HG03103 (cell line): ENCODE measurements at regions not wholly inside any gene's neighbourhood (a gene's known extent, or its start where the extent isn't known, plus 50 kb on each side); places are given as distances from the start of the nearest gene placed in this dataset.
"Not testable (repeated sequence)": the region's sequence is repeated elsewhere in the genome, so short reads cannot be mapped to it uniquely, and the experiment has no call there.

Experiments
- ATAC-seq: cut with Tn5 transposase; IDR thresholded peaks from one replicate; pipeline ENCODE4 v1.9.1; 2021; ENCODE audit warnings: low read depth; ENCODE audit not compliant: unreplicated experiment

DNA sequence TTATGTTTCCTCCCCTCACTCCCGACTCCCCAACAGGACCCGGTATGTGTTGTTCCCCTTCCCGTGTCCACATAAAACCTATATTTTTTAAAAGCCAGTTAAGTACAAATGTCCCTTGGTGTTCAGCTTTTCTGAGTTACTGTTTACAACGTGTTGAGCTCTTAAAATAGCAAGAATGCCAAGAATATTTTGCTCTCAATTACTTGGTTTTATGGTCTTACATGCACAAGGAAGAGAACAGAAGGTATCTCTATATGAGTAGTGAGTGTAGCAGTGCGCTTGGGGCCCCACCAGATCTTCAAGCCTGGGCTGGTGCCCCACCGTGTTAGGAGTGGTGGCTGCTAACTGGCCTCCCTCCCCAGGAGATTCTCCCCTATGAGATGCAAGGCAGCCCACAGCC is 75.3 kb downstream of the RIN2 start:
- no peak for ATAC-seq

DNA sequence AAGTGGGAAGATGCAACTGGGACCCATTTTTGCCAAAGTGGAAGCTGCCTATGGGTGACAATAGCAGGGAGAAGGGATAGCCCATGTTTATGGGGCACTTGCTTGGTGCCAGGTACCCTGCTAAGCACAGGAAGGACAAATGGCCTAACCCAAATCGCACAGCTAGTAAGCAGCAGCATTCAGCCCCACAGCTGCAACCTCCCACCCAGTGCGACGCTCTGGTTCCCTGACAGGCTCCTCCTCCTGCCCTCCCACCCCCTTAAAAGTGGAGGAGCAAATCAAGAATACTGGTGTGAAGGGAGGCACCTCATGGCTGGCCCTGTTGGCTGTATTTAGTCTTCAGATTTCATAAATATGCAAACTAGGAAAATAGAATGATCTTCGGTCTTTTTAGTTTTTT is 76.2 kb downstream of the RIN2 start:
- no peak for ATAC-seq

DNA sequence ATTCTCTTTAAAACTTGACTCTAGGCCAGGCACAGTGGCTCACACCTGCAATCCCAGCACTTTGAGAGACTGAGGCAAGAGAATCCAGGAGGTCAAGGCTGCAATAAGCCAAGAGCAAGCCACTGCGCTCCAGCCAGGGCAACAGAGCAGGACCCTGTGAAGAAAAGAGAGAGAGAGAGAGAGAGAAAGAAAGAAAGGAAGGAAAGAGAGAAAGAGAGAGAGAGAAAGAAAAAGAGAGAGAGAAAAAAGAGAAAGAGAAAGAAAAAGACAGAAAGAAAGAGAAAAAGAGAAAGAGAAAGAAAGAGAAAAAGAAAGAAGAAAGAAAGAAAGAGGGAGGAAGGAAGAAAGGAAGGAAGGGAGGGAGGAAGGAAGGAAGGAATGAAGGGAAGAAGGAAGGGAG is 76.7 kb downstream of the RIN2 start:
- no peak for ATAC-seq

DNA sequence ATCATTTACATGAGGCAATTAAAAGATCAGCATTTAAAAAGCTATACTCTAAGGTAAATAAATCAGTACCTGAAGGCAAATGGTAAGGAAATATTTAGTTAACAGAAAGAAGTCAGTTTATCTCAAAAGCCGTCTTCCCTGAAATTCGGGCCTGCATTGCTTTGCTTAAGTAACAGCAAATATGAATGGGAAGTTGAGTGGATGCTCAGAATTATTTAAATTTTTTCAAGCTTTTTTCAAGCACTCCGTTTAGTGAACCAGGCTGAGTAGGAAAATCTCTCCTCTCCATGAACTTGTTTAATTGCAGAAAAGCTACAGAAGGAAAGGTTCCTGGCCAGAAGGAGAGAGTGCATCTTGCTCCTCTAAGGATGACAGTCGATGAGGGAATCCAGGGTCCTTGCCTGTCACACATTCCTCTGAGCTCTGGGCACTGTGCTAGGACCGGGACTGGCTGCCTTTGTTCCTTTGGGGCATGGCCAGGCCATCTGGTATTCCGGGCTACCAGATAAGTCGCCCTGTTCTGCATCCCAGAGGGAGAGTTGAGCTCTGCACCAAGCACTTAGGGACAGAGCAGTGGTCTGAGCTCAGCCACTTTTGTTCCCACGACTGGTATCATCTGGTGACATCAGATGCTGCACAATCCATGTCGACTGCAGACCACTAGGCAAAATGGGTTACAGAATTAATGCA is 77.6 kb downstream of the RIN2 start:
- ATAC-seq, result no peak

DNA sequence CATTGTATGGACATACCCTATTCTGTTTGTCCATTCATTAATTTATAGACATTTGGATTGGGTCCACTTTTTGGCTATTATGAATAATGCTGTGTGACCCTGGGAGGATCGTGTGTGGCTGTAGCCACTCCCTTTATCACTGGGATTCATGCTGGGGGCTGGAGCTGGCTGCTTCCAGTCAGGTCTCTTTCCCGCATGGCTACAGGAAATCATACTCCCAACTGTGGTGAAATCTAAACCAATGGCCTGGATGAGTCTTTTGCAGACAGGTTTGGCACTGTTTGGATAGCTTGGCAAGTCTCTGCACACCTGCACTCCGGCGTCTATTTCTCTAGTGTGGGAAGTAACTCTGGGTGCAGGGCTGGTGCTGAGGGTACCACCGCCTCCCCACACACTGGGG is 80.4 kb downstream of the RIN2 start:
- no peak for ATAC-seq

DNA sequence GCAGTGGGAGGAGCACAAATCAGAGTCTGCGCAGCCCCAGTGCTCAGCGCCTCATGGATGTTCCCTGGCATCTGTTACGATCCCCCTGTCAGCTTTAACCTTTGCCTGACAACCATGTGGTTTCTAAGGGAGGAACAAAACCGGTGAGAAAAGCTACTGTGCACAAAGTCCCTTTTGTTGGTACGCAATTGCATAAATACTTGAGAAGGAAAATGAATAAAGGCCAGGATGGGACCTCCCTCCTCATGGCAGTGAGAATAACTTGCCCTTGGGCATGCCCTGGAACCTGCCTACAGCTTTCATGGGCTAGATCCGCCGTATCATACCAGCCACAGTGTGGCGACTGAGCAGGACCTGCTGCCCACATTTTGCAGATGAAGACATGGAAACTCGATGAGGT is 81.0 kb downstream of the RIN2 start:
- ATAC-seq, result no peak

DNA sequence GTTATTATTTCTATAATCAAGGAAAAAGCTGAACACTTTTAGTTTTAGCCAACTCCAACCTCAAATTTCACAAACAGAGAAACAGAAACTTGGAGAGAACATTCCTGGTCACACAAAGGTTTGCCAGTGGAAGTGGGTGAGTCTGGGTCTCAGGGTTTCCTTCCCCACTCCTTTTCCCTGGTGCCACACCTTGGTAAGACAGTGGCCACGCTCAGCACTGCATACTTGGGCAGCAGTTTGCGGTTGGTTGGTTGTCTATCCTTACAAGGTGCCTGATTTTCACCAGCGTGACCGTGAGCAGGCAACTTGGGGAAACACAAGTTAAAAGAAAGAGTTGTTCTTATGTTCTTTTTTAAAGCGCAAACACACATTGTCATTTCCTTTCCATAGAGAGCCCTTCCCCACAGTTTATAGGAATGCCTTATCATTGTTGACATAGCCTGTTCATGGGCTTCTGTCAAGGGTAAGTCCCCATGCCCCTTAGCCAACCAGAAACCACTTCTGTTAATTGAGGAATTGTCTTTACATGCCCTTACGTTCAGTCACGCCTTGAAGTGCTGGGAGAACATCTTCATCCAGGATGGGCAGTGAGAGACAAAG is 82.2 kb downstream of the RIN2 start:
- no peak for ATAC-seq

DNA sequence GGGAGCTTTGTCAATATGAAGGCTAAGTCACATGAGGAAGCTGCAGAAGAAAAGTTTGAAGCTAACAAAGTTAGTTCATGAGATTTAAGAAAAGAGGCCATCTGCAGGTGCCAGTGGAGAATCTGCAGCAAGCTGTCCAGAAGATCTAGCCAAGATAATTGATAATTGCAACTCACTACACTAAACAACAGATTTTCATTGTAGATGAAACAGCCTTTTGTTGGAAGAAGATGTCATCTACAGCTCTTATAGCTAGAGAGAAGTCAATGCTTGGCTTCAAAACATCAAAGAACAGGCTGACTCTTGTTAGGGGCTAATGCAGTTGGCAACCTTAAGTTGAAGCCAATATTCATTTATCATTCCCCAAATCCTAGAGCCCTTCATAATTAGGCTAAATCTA is 83.7 kb downstream of the RIN2 start:
- no peak for ATAC-seq

DNA sequence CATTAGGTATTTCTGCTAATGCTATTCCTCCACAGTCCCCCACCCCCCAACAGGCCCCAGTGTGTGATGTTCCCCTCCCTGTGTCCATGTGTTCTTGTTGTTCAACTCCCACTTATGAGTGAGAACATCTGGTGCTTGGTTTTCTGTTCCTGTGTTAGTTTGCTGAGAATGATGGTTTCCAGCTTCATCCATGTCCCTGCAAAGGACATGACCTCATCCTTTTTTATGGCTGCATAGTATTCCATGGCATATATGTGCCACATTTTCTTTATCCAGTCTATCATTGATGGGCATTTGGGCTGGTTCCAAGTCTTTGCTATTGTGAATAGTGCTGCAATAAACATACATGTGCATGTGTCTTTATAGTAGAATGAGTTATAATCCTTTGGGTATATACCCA is 86.8 kb downstream of the RIN2 start:
- not testable (repeated sequence) for ATAC-seq

DNA sequence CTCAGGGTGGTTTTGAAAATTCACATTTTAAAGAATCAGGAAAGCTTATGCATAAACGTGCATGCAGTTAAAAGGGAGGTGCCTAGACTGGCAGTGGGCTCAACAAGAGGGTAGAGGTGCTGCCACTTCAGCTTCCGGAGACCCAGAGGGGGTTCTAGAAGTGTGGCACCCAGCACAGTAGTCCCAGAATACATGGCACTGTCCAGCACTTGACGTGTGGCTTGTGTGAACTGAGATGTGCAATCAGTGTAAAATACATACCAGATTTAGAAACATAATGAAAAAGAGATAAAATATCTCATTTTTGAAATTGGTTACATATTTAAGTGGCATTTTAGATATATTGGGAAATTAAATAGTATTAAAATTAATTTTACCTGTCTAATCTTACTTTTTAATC is 89.3 kb downstream of the RIN2 start:
- no peak for ATAC-seq

DNA sequence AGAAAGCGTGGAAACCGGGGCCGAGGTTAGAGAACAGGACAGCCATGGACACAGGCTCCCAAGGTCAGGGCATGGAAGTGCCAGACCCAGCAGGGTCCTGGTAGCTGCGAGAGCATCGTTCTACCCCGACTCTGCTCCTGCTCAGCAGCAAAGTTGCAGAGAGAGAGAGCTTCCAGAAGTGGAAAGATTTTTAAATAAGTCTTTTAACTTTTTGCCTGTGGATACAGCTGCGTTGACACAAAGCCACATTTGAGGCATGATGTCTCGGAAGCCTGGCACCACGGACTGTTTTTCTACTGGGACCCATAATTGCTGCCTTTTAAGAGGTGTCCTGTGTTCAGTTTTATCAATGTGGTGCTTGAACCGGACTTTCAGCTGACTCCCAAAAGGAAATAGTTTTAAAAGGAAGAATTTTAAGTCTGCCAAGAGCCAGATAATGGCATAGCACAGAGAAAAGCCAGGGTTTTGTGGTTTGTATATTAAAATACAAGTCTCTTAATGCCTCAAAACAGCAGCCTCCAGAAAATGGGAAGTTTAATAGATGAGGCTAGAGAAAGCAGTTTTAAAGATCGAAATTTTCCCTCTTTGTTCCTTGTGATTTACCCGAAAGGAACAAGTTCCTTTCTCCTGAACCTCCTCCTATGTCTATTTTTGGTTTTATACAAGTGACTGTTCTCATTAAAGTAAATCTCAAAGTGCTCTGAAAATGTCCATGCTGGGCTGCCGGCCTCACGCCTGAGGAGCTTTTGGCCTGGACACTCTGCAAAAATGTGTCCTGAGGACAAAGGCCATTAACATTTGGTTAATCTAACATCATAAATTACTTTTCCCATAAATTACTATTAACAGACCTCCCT is 91.5 kb downstream of the RIN2 start:
- no peak for ATAC-seq

DNA sequence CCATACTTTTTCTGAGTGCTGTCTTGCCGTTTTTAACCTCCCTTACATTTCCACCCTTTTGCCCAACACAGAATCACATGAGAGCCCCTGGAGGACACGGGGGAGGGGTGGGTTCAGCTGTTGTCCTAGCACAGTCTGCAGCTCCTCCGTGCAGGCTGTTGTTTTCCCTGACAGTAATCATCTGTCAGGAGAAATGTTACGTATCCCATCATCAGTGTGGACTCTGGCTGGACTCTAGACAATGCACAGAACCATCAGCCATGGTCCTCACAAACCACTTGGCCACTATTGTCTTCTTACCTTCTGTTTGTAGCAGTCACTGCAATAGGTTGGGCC is 92.1 kb downstream of the RIN2 start:
- no peak for ATAC-seq

DNA sequence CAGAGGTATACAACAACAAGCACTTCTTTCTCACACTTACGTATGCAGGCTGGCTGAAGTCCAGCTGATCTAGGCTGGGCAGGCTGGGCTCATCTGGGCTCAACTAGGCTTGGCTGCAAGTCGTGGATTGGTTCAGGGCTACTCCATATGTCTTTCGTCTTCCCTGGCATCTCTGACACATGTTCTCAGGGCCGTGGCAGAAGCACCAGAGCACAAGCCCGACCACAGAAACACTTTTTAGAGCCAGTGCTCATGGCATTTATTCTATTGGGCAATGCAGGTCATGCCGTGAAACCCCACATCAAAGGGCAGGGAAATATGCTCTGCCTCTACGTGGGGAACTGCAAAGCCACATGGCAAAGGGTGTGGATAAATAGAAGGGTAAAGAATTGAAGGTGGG is 93.8 kb downstream of the RIN2 start:
- ATAC-seq, result no peak

DNA sequence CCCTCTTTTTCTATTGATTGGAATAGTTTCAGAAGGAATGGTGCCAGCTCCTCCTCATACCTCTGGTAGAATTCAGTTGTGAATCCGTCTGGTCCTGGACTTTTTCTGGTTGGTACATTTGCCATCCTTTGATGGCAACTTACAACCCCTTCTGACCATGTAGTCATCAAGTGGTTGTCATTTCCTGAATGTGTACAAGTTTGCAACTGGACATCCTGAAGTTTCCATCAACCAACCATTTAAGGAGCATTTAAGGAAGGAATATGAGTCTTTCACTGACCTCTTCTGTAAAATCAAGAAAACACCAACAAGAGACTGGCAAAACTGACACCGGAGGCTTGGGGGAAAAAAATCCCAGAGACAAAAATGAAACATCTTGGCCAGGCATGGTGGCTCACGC is 97.4 kb downstream of the RIN2 start:
- no peak for ATAC-seq

DNA sequence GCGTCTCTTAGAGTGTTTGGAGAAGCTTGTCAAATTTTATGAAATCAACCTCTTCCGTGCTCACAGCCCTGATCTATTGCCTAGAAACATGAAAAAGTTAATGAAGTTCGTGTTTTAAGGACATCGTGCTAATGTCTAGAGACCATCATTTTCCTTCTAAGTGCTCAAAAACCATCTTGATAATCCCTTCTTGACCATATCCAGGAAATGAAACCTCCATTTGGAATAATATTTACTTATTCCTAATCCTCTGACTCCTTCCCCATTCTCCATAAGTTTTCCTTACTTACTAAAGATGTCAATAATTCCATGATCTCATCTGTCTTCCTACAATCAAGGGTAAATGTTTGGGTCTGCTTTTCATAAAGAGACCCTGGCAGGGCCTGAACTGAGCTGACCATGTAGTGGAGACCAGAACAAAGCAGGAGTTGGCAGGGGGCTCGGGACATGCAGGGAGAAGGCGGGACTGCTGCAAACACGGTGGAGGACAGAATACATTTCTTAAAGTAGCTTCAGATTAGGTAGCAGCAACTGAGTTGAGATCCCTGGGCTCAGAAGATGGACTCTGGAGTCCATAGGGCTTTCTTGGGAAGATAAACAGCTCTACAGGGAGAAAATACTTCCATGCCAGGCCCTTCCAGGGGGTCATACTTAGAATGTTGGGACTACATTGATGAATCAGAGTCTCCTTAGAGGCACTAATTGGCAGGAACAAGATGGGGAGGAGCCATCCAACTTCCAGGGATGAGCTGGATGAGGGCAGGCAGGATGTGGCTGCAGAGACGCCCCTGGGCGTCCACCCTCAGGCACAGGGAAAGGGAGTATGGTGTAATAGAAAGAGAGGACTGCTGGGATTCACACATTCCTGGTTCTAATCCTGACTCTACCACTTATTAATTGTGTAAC is 100.7 kb downstream of the RIN2 start:
- no peak for ATAC-seq

DNA sequence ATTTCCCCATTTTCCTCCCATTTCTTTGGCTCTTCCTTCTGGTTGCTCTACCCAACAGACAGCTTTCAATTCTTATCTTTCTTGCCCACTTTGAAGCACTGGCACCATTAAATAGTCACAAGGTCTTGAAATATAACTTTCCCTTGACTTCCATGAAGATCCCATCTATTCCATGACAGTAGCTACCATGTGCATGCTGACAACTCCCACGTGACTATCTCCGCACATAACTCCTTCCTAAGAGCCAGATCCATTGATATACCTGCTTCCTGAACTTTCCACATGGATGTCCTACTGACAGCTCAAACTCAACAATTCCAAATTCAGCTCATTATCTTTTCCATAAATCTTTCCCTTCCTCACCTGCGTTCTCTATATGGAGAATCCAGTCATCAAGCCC is 101.4 kb downstream of the RIN2 start:
- no peak for ATAC-seq

DNA sequence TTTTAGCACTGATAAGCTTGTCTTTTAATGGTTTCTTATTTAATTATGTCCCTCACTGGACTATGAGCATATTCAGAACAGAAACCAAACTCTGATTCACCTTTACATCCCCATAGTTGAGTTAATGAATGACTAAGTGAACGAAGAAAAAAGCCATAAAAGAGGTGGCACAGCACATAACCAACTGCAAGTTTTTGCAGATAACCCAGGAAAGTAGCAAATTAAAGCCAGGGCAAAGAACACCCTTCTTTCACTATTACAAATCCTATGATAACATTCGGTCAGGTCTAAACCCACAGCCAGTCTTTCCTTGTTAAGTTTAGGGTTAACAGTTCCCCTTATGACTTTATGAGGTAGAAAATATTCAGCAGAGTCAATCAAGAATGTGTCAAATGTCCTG is 102.7 kb downstream of the RIN2 start:
- ATAC-seq, result no peak

DNA sequence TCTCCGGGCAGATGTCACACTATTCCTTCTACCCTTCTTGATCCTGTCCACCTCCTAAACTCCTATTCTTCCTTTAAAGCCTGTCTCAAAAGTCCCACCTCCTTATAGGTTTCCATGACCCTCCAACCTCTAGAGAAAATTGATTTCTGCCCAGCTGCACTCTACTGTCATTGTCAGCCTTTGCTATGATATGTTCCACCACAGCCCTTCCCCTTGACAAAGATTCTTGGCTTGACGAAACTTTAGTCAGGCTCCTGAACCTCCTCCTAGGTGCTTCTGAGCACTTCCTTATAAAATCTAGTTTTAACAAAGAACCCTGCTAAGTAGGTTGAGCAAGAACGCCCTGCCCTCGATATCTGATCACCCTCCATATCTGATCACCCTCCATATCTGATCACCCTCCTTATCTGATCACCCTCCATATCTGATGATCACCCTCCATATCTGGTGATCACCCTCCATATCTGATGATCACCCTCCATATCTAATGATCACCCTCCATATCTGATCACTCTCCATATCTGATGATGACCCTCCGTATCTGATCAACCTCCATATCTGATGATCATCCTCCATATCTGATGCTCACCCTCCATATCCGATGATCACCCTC is 103.2 kb downstream of the RIN2 start:
- ATAC-seq, result no peak

DNA sequence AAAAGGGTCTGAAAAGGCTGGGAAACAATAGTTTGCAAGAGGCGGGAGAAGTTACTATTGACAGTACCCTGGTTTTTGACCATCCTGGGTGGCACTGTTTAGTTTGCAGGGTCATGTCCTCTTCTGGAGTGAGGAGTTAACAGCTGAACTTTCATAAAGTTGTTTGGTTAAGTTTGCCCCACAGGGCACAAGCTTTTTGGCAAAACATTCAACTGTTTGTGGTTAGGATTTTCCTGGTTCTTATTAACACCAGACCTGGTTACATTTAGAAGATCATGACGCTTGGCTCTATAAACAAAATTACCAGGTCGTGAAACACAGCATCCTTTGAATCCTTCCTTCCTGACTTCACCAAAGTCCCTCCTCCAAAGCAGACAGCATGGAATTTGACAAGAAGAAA is 106.1 kb downstream of the RIN2 start:
- no peak for ATAC-seq

DNA sequence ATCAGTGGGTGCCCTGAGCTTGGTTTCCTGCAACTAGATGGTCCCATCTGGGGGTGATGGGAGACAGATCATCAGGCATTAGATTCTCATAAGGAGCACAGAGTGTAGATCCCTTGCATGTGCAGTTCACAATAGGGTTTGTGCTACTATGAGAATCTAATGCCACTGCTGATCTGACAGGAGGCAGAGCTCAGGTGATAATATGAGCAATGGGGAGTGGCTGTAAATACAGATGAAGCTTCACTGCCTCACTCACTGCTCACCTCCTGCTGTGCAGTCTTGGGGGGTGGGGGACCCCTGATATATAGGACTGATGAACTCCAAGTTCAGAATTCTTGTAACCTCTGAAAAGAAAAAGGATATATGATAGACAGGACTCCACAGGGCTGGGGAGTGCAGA is 108.0 kb downstream of the RIN2 start:
- ATAC-seq, result no peak

DNA sequence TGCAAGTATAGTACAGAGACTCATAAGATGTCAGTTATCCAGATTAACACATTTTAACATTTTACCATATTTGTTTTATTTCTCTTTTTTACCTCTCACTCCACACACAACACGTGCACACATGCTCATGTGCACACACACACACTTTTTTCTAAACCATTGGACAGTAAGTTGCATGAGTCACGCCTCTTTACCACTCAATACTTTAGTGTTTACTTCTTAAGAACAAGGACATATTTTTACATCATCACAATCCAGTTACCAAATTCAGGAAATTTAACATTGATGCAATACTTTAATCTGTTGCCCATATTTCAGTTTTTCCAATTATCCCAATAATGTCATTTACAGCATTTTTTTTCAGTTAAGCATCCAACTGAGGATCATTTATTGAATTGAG is 109.0 kb downstream of the RIN2 start:
- ATAC-seq, result no peak
